ENCODE measurements at regions not wholly inside any gene's neighbourhood (a gene's known extent, or its start where the extent isn't known, plus 50 kb on each side); places are given as distances from the start of the nearest gene placed in this dataset.

- no peaks in the 10 kb centered on the region for H3K36me3 ChIP-seq
- no peak overlapping the region for H3K4me3 ChIP-seq
- H3K9me3 ChIP-seq = no peaks in the 10 kb centered on the region
- TF ChIP-seq CTCF (IDR thresholded peaks at IDR 0.05) (no peak), POLR2A (IDR thresholded peaks at IDR 0.05) (no peak)
- intact Hi-C loops (cut with DNase I) = no loop called here
- WGBS, 4 donors = 81 to 89% (median 83%) methylated on average over 2 of the region's 2 CpGs
- H3K4me1 ChIP-seq = peaks cover 0 to 26% (median 1%) of the 10 kb centered on the region in 12 donors
- H3K27me3 ChIP-seq = no peaks in the 10 kb centered on the region
- H3K27ac ChIP-seq = peak overlapping the region in 2 of 12 donors; percentile 16 to 70
- DNase-seq (no peak), ATAC-seq (no peak)
Measured at GRCh38 chr2:63790491-63790890, 51.2 kb upstream of the UGP2 start.

GRCh38 chr2:63790906-63791305 is 50.8 kb upstream of the UGP2 start:
- intact Hi-C loops (cut with DNase I) = no loop called here
- Histone ChIP-seq H3K4me1 (peaks cover 0 to 26% (median 1%) of the 10 kb centered on the region in 12 donors), H3K4me3 (no peak overlapping the region), H3K9me3 (no peaks in the 10 kb centered on the region), H3K36me3 (no peaks in the 10 kb centered on the region), H3K27ac (peak overlapping the region in 2 of 12 donors; percentile 16 to 70), H3K27me3 (no peaks in the 10 kb centered on the region)
- ATAC-seq = peak in 3 of 4 donors; percentile 45 to 81 (median 72)
- no peak for TF ChIP-seq CTCF (IDR thresholded peaks at IDR 0.05)
- no peak for TF ChIP-seq POLR2A (IDR thresholded peaks at IDR 0.05)
- 7 to 18% (median 9%) methylated on average over 1 of the region's 1 CpG for WGBS, 4 donors
- no peak for DNase-seq

GRCh38 chr2:63791387-63791786 is 50.3 kb upstream of the UGP2 start:
- Histone ChIP-seq H3K4me1 (peaks cover 0 to 26% (median 1%) of the 10 kb centered on the region in 12 donors), H3K4me3 (no peak overlapping the region), H3K27ac (peak overlapping the region in 2 of 12 donors; percentile 16 to 70), H3K9me3 (no peaks in the 10 kb centered on the region), H3K27me3 (no peaks in the 10 kb centered on the region), H3K36me3 (no peaks in the 10 kb centered on the region)
- DNase-seq (no peak), ATAC-seq (peak in 1 of 4 donors; percentile 21)
- TF ChIP-seq CTCF (IDR thresholded peaks at IDR 0.05) = no peak
- no peak for TF ChIP-seq POLR2A (IDR thresholded peaks at IDR 0.05)
- intact Hi-C loops (cut with DNase I) = no loop called here
- WGBS, 4 donors = 73 to 84% (median 79%) methylated on average over 1 of the region's 1 CpG
